ENCODE measurements at regions not wholly inside any gene's neighbourhood (a gene's known extent, or its start where the extent isn't known, plus 50 kb on each side); places are given as distances from the start of the nearest gene placed in this dataset.

DNA sequence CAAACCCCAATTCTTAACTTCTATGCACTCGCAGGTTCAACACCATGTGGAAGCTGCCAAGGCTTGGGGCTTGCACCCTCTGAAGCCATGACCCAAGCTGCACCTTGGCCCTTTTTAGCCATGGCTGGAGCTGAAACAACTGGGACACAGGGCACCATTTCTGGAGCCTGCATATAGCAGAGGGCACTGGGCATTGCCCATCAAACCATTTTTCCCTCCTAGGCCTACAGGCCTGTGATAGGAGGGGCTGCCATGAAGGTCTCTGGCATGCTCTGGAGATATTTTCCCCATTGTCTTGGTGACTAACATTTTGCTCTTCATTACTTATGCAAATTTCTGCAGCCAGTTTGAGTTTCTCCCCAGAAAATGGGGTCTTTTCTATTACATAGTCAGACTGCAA, 484.7 kb downstream of the EPHA7 start:
- TF ChIP-seq, protein P1, sequence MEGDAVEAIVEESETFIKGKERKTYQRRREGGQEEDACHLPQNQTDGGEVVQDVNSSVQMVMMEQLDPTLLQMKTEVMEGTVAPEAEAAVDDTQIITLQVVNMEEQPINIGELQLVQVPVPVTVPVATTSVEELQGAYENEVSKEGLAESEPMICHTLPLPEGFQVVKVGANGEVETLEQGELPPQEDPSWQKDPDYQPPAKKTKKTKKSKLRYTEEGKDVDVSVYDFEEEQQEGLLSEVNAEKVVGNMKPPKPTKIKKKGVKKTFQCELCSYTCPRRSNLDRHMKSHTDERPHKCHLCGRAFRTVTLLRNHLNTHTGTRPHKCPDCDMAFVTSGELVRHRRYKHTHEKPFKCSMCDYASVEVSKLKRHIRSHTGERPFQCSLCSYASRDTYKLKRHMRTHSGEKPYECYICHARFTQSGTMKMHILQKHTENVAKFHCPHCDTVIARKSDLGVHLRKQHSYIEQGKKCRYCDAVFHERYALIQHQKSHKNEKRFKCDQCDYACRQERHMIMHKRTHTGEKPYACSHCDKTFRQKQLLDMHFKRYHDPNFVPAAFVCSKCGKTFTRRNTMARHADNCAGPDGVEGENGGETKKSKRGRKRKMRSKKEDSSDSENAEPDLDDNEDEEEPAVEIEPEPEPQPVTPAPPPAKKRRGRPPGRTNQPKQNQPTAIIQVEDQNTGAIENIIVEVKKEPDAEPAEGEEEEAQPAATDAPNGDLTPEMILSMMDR (IDR thresholded peaks at IDR 0.05; ENCODE audit: low read depth, low read length, missing input control) = no peak
- TF ChIP-seq, protein P2, sequence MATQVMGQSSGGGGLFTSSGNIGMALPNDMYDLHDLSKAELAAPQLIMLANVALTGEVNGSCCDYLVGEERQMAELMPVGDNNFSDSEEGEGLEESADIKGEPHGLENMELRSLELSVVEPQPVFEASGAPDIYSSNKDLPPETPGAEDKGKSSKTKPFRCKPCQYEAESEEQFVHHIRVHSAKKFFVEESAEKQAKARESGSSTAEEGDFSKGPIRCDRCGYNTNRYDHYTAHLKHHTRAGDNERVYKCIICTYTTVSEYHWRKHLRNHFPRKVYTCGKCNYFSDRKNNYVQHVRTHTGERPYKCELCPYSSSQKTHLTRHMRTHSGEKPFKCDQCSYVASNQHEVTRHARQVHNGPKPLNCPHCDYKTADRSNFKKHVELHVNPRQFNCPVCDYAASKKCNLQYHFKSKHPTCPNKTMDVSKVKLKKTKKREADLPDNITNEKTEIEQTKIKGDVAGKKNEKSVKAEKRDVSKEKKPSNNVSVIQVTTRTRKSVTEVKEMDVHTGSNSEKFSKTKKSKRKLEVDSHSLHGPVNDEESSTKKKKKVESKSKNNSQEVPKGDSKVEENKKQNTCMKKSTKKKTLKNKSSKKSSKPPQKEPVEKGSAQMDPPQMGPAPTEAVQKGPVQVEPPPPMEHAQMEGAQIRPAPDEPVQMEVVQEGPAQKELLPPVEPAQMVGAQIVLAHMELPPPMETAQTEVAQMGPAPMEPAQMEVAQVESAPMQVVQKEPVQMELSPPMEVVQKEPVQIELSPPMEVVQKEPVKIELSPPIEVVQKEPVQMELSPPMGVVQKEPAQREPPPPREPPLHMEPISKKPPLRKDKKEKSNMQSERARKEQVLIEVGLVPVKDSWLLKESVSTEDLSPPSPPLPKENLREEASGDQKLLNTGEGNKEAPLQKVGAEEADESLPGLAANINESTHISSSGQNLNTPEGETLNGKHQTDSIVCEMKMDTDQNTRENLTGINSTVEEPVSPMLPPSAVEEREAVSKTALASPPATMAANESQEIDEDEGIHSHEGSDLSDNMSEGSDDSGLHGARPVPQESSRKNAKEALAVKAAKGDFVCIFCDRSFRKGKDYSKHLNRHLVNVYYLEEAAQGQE (IDR thresholded peaks at IDR 0.05) = no peak
- TF ChIP-seq FOXA1 (IDR thresholded peaks at IDR 0.05) = no peak
- TF ChIP-seq TAF1 (conservative IDR thresholded peaks at IDR 0.05) = no peak

All from liver (tissue), 3 donors.